Loucy (cell line): ENCODE measurements at regions not wholly inside any gene's neighbourhood (a gene's known extent, or its start where the extent isn't known, plus 50 kb on each side); places are given as distances from the start of the nearest gene placed in this dataset.

Source experiments
- H2AFZ ChIP-seq: fragments of 200-600 bp; sonication (generic); 2 replicates; pipeline ENCODE4 v1.6.0; 2016; ENCODE audit warnings: antibody characterized with exemption, mild to moderate bottlenecking, low read length, moderate library complexity
- H3F3A ChIP-seq: fragments of 200-600 bp; 2 replicates; pipeline ENCODE4 v1.6.0; 2016; ENCODE audit warnings: antibody characterized with exemption, low read depth, mild to moderate bottlenecking
- H3K27me3 ChIP-seq: fragments of 200-600 bp; sonication (generic); 2 replicates; pipeline ENCODE4 v1.6.1; 2014; ENCODE audit warnings: low read length, mild to moderate bottlenecking; ENCODE audit not compliant: insufficient read depth, poor library complexity, severe bottlenecking
- H3K36me3 ChIP-seq: fragments of 200-600 bp; sonication (generic); 2 replicates; pipeline ENCODE4 v1.6.1; 2016; ENCODE audit warnings: low read length; ENCODE audit not compliant: insufficient read depth
- H3K4me1 ChIP-seq: fragments of 200-600 bp; sonication (generic); 2 replicates; pipeline ENCODE4 v1.5.1; 2014; ENCODE audit warnings: low read length, mild to moderate bottlenecking; ENCODE audit not compliant: insufficient read depth, poor library complexity, severe bottlenecking
- H3K4me2 ChIP-seq: fragments of 200-600 bp; sonication (generic); 2 replicates; pipeline ENCODE4 v1.6.0; 2014; ENCODE audit warnings: antibody characterized with exemption, low read length, low read depth, mild to moderate bottlenecking; ENCODE audit not compliant: poor library complexity, severe bottlenecking
- H3K4me3 ChIP-seq: fragments of 200-600 bp; sonication (generic); 2 replicates; pipeline ENCODE4 v1.5.1; 2014; ENCODE audit warnings: low read length, mild to moderate bottlenecking, mixed read lengths; ENCODE audit not compliant: poor library complexity, severe bottlenecking
- H3K79me2 ChIP-seq: fragments of 200-600 bp; sonication (generic); 2 replicates; pipeline ENCODE4 v1.6.1; 2014; ENCODE audit warnings: low read length; ENCODE audit not compliant: insufficient read depth
- H3K9ac ChIP-seq: fragments of 200-600 bp; sonication (generic); 2 replicates; pipeline ENCODE4 v1.6.0; 2014; ENCODE audit warnings: mild to moderate bottlenecking, low read depth, low read length, moderate library complexity; ENCODE audit not compliant: poor library complexity, severe bottlenecking
- H3K9me2 ChIP-seq: fragments of 200-600 bp; sonication (generic); replicated peaks from 2 replicates; pipeline ENCODE4 v1.6.1; 2016; ENCODE audit warnings: low read depth, low read length, mixed read lengths
- H3K9me3 ChIP-seq: fragments of 200-600 bp; sonication (generic); 2 replicates; pipeline ENCODE4 v1.6.1; 2014; ENCODE audit warnings: mild to moderate bottlenecking, antibody characterized with exemption, low read length, low read depth; ENCODE audit not compliant: insufficient read depth
- H4K20me1 ChIP-seq: fragments of 200-600 bp; sonication (generic); 2 replicates; pipeline ENCODE4 v1.6.0; 2014; ENCODE audit warnings: antibody characterized with exemption, low read length, mild to moderate bottlenecking; ENCODE audit not compliant: insufficient read depth, poor library complexity, severe bottlenecking
- EZH2phosphoT487 ChIP-seq: fragments of 200-600 bp; IDR thresholded peaks from 2 replicates; pipeline ENCODE4 v1.6.1; 2018; ENCODE audit warnings: antibody characterized with exemption, mild to moderate bottlenecking, moderate library complexity, borderline replicate concordance
- TF ChIP-seq, protein P1 (sequence below): fragments of 200-600 bp; sonication (generic); conservative IDR thresholded peaks from 2 replicates; pipeline ENCODE4 v1.5.1; 2014; ENCODE audit warnings: mild to moderate bottlenecking, antibody characterized with exemption, low read length

DNA sequence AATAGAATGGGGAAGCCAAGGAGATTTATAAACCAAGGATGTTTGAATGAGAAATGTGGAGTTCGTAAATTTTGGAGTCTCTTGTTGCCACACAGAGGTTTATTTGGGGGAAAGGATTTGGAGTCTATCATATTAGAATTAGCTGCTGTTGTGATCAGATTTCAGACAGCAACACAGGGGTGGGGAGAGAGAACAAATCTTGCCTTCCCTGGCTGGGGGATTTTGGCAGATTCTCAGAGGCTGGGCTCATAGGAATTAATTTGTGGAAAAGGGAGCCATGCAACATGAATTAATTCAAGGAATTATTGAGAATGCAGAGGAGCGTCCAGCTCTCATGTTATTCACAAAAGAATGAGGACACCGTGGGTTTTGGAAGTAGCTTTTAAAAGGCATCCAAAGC lies 73.9 kb upstream of the PRMT8 start:
- Histone ChIP-seq H3K36me3 (no peaks in the 10 kb centered on the region), H3F3A (no peaks in the 10 kb centered on the region), H4K20me1 (no peaks in the 10 kb centered on the region), H3K79me2 (no peaks in the 10 kb centered on the region), H3K27me3 (no peaks in the 10 kb centered on the region), H2AFZ (no peak overlapping the region), H3K9me2 (no peaks in the 10 kb centered on the region), H3K9me3 (no peaks in the 10 kb centered on the region), H3K4me1 (no peaks in the 10 kb centered on the region), H3K4me2 (no peak overlapping the region), H3K4me3 (no peak overlapping the region), H3K9ac (no peak overlapping the region)
- TF ChIP-seq, protein P1, sequence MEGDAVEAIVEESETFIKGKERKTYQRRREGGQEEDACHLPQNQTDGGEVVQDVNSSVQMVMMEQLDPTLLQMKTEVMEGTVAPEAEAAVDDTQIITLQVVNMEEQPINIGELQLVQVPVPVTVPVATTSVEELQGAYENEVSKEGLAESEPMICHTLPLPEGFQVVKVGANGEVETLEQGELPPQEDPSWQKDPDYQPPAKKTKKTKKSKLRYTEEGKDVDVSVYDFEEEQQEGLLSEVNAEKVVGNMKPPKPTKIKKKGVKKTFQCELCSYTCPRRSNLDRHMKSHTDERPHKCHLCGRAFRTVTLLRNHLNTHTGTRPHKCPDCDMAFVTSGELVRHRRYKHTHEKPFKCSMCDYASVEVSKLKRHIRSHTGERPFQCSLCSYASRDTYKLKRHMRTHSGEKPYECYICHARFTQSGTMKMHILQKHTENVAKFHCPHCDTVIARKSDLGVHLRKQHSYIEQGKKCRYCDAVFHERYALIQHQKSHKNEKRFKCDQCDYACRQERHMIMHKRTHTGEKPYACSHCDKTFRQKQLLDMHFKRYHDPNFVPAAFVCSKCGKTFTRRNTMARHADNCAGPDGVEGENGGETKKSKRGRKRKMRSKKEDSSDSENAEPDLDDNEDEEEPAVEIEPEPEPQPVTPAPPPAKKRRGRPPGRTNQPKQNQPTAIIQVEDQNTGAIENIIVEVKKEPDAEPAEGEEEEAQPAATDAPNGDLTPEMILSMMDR, result no peak
- TF ChIP-seq EZH2phosphoT487, result no peak

DNA sequence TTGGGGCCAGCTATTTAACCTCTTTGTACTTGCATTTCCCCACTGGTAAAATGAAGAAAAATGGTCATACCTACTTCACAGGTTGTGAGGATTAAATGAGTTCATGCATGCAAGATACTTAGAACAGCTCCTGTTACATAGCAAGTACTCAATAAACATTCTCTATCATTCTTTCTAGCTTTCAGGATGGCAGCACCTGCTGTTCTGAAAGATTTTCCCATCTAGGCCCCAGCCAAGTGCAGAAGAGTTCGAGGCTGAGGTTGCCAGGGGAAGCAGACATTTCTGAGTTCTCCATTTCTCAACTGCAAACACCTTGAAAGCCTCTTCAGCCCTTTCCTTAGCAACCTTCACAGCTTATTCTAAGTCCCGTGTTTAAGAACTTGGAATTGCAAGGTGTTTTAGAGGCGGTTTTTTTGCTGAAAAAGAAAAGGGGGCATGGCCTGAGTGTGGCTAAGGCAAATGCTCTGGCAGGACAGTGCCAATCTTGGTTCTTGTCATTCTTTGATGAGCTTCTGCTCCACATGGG lies 73.0 kb upstream of the PRMT8 start:
- Histone ChIP-seq H3K4me2 (no peak overlapping the region), H3K4me1 (no peaks in the 10 kb centered on the region), H3F3A (no peaks in the 10 kb centered on the region), H4K20me1 (no peaks in the 10 kb centered on the region), H2AFZ (no peak overlapping the region), H3K79me2 (no peaks in the 10 kb centered on the region), H3K9me3 (no peaks in the 10 kb centered on the region), H3K4me3 (no peak overlapping the region), H3K9ac (no peak overlapping the region), H3K27me3 (no peaks in the 10 kb centered on the region), H3K36me3 (no peaks in the 10 kb centered on the region), H3K9me2 (no peaks in the 10 kb centered on the region)
- TF ChIP-seq EZH2phosphoT487, result no peak
- TF ChIP-seq, protein P1, result no peak

DNA sequence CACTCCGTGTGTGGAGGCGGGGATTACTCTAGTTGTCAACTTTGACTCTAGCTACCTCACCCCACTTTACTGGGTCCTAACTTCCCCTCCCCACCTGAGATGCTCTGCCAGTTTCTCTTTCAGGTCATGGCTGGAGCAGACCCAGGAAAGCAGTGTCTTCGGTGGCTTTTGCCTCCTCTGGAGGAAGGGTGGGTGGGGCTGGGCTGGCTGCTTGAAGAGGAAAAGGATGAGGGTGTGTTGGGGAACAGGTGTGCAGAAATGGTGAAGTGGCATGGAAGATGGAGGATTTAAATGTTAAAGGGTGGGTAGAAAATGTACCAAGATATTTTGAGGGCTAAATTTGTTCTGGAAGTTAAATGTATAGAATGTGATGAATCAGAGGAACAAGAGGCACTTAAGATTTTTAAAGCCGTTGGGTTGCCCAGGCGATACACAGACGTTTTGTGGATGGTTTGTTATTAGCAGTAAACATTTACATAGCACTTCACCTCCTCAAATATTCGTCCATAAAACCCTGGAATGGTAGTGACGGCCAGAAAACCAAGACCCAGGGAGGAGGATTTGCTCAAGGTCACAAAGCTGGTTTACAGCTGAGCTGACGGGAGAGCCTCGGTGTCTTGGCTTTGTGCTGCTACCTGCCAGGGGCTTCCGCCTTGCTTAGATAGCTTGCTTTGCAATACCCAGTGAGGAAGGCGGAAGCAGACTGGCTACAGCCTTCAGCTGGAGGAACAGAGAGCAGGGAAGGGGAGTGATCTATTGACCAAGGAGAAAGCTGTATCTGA lies 72.2 kb upstream of the PRMT8 start:
- Histone ChIP-seq H3K36me3 (no peaks in the 10 kb centered on the region), H3K9ac (no peak overlapping the region), H3K9me2 (no peaks in the 10 kb centered on the region), H4K20me1 (no peaks in the 10 kb centered on the region), H3K9me3 (no peaks in the 10 kb centered on the region), H3K27me3 (no peaks in the 10 kb centered on the region), H3K4me1 (no peaks in the 10 kb centered on the region), H3F3A (no peaks in the 10 kb centered on the region), H3K4me3 (no peak overlapping the region), H3K4me2 (no peak overlapping the region), H3K79me2 (no peaks in the 10 kb centered on the region), H2AFZ (no peak overlapping the region)
- TF ChIP-seq, protein P1, result no peak
- TF ChIP-seq EZH2phosphoT487, result no peak
